ENCODE measurements at regions not wholly inside any gene's neighbourhood (a gene's known extent, or its start where the extent isn't known, plus 50 kb on each side); places are given as distances from the start of the nearest gene placed in this dataset.

DNA sequence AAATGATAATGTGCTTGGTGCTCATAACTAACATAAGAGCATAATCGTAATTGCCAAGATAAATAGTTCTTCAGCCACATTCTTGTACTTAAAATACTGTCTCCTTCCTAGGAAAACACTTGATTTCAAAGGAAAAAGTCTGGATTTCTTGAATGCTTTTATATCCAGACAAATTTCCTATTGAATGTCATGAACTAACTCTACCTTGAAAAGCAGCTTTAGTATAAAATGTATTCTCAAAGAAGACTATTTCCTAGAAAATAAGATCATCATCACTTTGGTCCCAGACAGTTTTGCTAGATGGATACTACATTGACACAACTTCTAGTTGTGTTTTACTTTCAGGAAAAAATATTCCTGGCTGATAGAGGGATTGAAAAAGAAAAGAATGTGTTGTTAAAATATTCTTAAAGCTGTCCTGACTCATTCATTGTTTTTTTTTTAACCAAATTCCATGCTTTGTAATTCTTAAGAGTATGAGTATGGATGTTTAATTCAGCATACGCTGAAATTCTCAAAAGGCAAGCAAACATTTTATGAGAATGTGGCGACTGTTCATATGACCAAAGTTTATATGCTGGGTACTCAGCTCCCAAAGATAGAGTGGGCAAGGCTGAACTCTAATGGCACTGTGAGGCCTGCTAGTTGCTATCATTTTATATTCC lies 106.1 kb downstream of the PPP1R3A start:
- Histone ChIP-seq H3K4me3 (ENCODE audit: low read depth, low read length) (no peak overlapping the region), H3K27ac (no peak overlapping the region), H3K4me1 (no peaks in the 10 kb centered on the region), H3K79me2 (no peaks in the 10 kb centered on the region), H3K9ac (no peak overlapping the region), H3K4me2 (ENCODE audit: low read length) (no peak overlapping the region), H2AFZ (no peak overlapping the region), H3K36me3 (ENCODE audit: control insufficient read depth, insufficient read depth, low read length) (no peaks in the 10 kb centered on the region), H3K9me3 (ENCODE audit: control insufficient read depth, low read length) (no peaks in the 10 kb centered on the region), H3K27me3 (ENCODE audit: control insufficient read depth, insufficient read depth, low read length) (no peaks in the 10 kb centered on the region)
- TF ChIP-seq, protein P1, sequence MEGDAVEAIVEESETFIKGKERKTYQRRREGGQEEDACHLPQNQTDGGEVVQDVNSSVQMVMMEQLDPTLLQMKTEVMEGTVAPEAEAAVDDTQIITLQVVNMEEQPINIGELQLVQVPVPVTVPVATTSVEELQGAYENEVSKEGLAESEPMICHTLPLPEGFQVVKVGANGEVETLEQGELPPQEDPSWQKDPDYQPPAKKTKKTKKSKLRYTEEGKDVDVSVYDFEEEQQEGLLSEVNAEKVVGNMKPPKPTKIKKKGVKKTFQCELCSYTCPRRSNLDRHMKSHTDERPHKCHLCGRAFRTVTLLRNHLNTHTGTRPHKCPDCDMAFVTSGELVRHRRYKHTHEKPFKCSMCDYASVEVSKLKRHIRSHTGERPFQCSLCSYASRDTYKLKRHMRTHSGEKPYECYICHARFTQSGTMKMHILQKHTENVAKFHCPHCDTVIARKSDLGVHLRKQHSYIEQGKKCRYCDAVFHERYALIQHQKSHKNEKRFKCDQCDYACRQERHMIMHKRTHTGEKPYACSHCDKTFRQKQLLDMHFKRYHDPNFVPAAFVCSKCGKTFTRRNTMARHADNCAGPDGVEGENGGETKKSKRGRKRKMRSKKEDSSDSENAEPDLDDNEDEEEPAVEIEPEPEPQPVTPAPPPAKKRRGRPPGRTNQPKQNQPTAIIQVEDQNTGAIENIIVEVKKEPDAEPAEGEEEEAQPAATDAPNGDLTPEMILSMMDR (IDR thresholded peaks at IDR 0.05) = no peak

DNA sequence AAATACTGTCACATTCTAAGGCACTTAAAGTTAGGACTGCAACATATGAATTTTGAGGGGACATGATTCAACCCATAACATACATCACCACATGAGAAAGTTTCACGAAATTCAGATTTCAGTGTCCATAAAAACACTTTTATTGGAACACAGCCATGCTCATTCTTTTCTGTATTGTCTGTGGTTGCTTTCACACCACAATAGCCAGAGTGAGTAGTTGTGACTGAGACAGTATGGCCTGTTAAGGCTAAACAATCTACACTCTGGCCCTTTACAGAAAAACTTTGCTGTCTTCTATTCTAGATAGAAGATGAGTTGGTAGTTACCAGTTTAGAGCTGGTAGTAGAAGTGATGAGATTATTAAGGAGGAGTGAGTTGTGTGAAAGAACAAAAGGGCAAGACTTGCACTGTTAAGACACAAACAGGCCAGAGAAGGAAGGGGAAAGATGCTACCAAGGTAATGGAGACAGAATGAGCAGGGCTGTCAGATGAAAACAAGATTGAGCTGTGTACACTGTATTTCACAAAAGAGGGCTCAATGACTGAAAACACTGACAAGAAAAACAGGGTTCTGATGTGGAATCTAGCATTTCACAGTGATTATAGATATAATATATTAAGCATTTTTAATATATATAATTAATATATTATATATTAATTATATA lies 108.6 kb downstream of the PPP1R3A start:
- no peaks in the 10 kb centered on the region for H3K27me3 ChIP-seq (ENCODE audit: control insufficient read depth, insufficient read depth, low read length)
- TF ChIP-seq, protein P1 (IDR thresholded peaks at IDR 0.05) = no peak

DNA sequence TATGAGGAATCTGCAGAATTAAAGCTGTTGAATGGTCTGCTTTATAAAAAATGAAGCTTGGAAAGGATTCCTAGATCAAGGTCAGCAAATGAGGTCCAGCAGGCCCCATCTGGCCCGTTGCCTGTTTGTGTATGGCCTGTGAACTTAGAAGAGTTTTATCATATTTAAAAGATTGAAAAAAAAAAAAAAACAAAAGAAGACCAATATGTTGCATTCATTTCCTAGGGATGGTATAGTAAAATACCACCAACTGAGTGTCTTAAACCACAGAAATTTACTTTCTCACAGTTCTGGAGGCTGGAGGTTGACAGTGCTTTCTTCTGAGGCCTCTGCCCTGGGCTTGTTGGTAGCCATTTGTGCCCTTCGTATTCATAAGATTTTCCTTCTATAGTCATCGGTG lies 109.2 kb downstream of the PPP1R3A start:
- Histone ChIP-seq H3K27me3 (ENCODE audit: control insufficient read depth, insufficient read depth, low read length) (no peaks in the 10 kb centered on the region), H2AFZ (no peak overlapping the region), H3K9me3 (ENCODE audit: control insufficient read depth, low read length) (no peaks in the 10 kb centered on the region), H3K36me3 (ENCODE audit: control insufficient read depth, insufficient read depth, low read length) (no peaks in the 10 kb centered on the region), H3K4me3 (ENCODE audit: low read depth, low read length) (no peak overlapping the region), H3K4me2 (ENCODE audit: low read length) (no peak overlapping the region), H3K27ac (no peak overlapping the region), H3K4me1 (no peaks in the 10 kb centered on the region), H3K9ac (no peak overlapping the region), H3K79me2 (no peaks in the 10 kb centered on the region)
- TF ChIP-seq, protein P1 (IDR thresholded peaks at IDR 0.05) = no peak

More for the DNA sequence above, 108.6 kb downstream of the PPP1R3A start:
- H3K4me1 ChIP-seq = no peaks in the 10 kb centered on the region
- no peak overlapping the region for H2AFZ ChIP-seq
- no peak overlapping the region for H3K4me3 ChIP-seq (ENCODE audit: low read depth, low read length)
- H3K9ac ChIP-seq = no peak overlapping the region
- H3K79me2 ChIP-seq = no peaks in the 10 kb centered on the region
- no peaks in the 10 kb centered on the region for H3K36me3 ChIP-seq (ENCODE audit: control insufficient read depth, insufficient read depth, low read length)
- no peak overlapping the region for H3K27ac ChIP-seq
- no peaks in the 10 kb centered on the region for H3K9me3 ChIP-seq (ENCODE audit: control insufficient read depth, low read length)
- H3K4me2 ChIP-seq (ENCODE audit: low read length) = no peak overlapping the region

DNA sequence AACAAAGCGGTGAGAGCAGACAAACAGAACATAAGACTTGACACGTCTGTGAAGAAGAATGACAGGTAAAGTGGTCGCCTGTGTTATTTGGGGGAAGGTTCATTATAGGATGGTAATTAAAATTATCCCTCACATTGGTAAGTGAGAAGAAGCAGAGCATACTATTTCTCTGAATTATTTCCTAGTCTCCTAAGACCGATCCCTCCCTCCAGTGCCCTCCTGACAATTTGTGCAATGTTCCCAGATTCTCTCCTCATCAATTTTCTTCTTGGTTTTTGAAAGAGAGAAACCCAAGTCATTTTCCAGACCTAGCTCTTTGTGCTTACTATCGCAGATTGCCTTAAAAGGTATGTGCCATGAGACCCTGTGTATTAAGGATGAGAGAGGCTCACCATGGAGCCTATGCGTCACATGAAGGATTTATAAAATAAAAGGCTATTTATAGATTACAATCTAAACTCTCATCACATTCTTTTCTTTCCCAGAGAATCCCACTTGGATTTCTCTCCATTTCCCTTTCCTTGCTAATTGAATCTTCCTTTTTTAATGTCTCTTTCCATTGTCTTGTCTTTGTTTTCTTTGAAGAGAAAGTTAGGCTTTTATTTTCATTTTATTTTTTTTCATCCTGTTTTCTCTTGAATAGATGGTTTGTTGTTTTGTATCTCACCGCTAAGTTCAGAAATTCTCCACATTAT lies 112.0 kb downstream of the PPP1R3A start:
- Histone ChIP-seq H3K79me2 (no peaks in the 10 kb centered on the region), H2AFZ (no peak overlapping the region), H3K4me3 (ENCODE audit: low read depth, low read length) (no peak overlapping the region), H3K4me1 (no peaks in the 10 kb centered on the region), H3K4me2 (ENCODE audit: low read length) (no peak overlapping the region), H3K36me3 (ENCODE audit: control insufficient read depth, insufficient read depth, low read length) (no peaks in the 10 kb centered on the region), H3K9me3 (ENCODE audit: control insufficient read depth, low read length) (no peaks in the 10 kb centered on the region), H3K9ac (no peak overlapping the region), H3K27ac (no peak overlapping the region), H3K27me3 (ENCODE audit: control insufficient read depth, insufficient read depth, low read length) (no peaks in the 10 kb centered on the region)
- TF ChIP-seq, protein P1 (IDR thresholded peaks at IDR 0.05) = no peak

All from parathyroid adenoma (tissue), 2 donors.